PC-3 (cell line): ENCODE measurements at regions not wholly inside any gene's neighbourhood (a gene's known extent, or its start where the extent isn't known, plus 50 kb on each side); places are given as distances from the start of the nearest gene placed in this dataset.

Experiments used
- ATAC-seq: fragments of 200-7000 bp; cut with Tn5 transposase; 2 replicates; pipeline ENCODE4 v1.9.1; 2020; ENCODE audit warnings: mild to moderate bottlenecking, moderate library complexity
- BruUV-seq: library from RNA; stranded (reverse); fragments of 400-500 nt; replicated peaks from 2 replicates; lab custom pipeline; 2021; lab: Mats Ljungman, UMichigan
- CTCF ChIA-PET: fragments of 300-600 bp; sonication (Branson Sonifier 250); formaldehyde crosslinking; loops from one replicate; lab custom pipeline; 2022; ENCODE audit warnings: antibody characterized with exemption; lab: Charles Lee
- POLR2A ChIA-PET: fragments of 300-600 bp; sonication (Branson Sonifier 250); formaldehyde crosslinking; loops from one replicate; lab custom pipeline; 2022; ENCODE audit warnings: antibody characterized with exemption; ENCODE audit not compliant: unreplicated experiment; lab: Charles Lee
- DNase-seq: peaks from one replicate; pipeline ENCODE4 v3.0.0-alpha.2; 2015
- H2AFZ ChIP-seq: fragments of 300-600 bp; sonication (generic); 2 replicates; pipeline ENCODE4 v1.6.0; 2016; ENCODE audit warnings: antibody characterized with exemption, low read length
- H3F3A ChIP-seq: fragments of 300-600 bp; sonication (generic); one replicate; pipeline ENCODE4 v1.6.0; 2017; ENCODE audit warnings: antibody characterized with exemption, low read length, control low read depth, mild to moderate bottlenecking; ENCODE audit not compliant: unreplicated experiment
- H3K27ac ChIP-seq: fragments of 300-600 bp; sonication (generic); 2 replicates; pipeline ENCODE4 v1.5.1; 2016; ENCODE audit warnings: mild to moderate bottlenecking, low read length
- H3K27me3 ChIP-seq: fragments of 300-600 bp; sonication (generic); 2 replicates; pipeline ENCODE4 v1.6.1; 2016; ENCODE audit warnings: low read length, mixed read lengths
- H3K36me3 ChIP-seq: fragments of 300-600 bp; sonication (generic); 2 replicates; pipeline ENCODE4 v1.6.1; 2016; ENCODE audit warnings: low read depth, mixed run types, low read length, mixed read lengths
- H3K4me1 ChIP-seq: fragments of 300-600 bp; sonication (generic); 2 replicates; pipeline ENCODE4 v1.5.1; 2016; ENCODE audit warnings: low read length; ENCODE audit not compliant: insufficient read depth
- H3K4me2 ChIP-seq: fragments of 300-600 bp; sonication (generic); 2 replicates; pipeline ENCODE4 v1.6.0; 2016; ENCODE audit warnings: low read length
- H3K4me3 ChIP-seq: fragments of 300-600 bp; sonication (generic); 2 replicates; pipeline ENCODE4 v1.5.1; 2016; ENCODE audit warnings: mild to moderate bottlenecking, low read length, mixed read lengths
- H3K79me2 ChIP-seq: fragments of 300-600 bp; sonication (generic); 2 replicates; pipeline ENCODE4 v1.6.1; 2017; ENCODE audit warnings: low read length, mixed read lengths
- H3K9ac ChIP-seq: fragments of 300-600 bp; sonication (generic); 2 replicates; pipeline ENCODE4 v1.6.0; 2016; ENCODE audit warnings: mild to moderate bottlenecking, low read length
- H3K9me2 ChIP-seq: fragments of 300-600 bp; sonication (generic); replicated peaks from 2 replicates; pipeline ENCODE4 v1.6.1; 2016; ENCODE audit warnings: mixed run types, low read length, mixed read lengths
- H3K9me3 ChIP-seq: fragments of 300-600 bp; sonication (generic); 2 replicates; pipeline ENCODE4 v1.6.1; 2016; ENCODE audit warnings: low read length, mixed read lengths
- H4K20me1 ChIP-seq: fragments of 300-600 bp; sonication (generic); 2 replicates; pipeline ENCODE4 v1.6.1; 2016; ENCODE audit warnings: low read length, mixed read lengths
- CTCF ChIP-seq: fragments of 300-600 bp; sonication (generic); conservative IDR thresholded peaks from 2 replicates; pipeline ENCODE4 v1.5.1; 2017; ENCODE audit warnings: antibody characterized with exemption, low read depth, mild to moderate bottlenecking, low read length
- EZH2 ChIP-seq: fragments of 300-600 bp; sonication (generic); IDR thresholded peaks from one replicate; pipeline ENCODE4 v1.6.1; 2017; ENCODE audit warnings: antibody characterized with exemption, mild to moderate bottlenecking, low read length; ENCODE audit not compliant: unreplicated experiment
- EZH2phosphoT487 ChIP-seq: fragments of 300-600 bp; sonication (generic); IDR thresholded peaks from 2 replicates; pipeline ENCODE4 v1.6.1; 2018; ENCODE audit warnings: mild to moderate bottlenecking, antibody characterized with exemption, low read length, borderline replicate concordance
- intact Hi-C: fragments of 100-400 bp; cut with micrococcal nuclease; formaldehyde crosslinking; loops from 2 replicates; pipeline ENCODE4 v1.9.0; 2023

GRCh38 chr1:181989261-181989920 lies 72.1 kb downstream of the ZNF648 start:
- peaks cover 32% of the 10 kb centered on the region for H3K27me3 ChIP-seq
- no peaks in the 10 kb centered on the region for H3K4me1 ChIP-seq
- no peak overlapping the region for H3K4me3 ChIP-seq
- H3K9me3 ChIP-seq: no peaks in the 10 kb centered on the region
- CTCF ChIA-PET: no interaction called here
- H3F3A ChIP-seq: no peaks in the 10 kb centered on the region
- H2AFZ ChIP-seq: no peak overlapping the region
- H3K9me2 ChIP-seq: no peaks in the 10 kb centered on the region
- POLR2A ChIA-PET: interaction anchor here (0.5 kb wide), 1 partner anchor 33 kb away, joined by 20 read pairs; no protein-coding TSS in a partner anchor
- intact Hi-C loops: no loop called here
- no peak overlapping the region for H3K27ac ChIP-seq
- H3K79me2 ChIP-seq: no peaks in the 10 kb centered on the region
- TF ChIP-seq EZH2: no peak
- TF ChIP-seq CTCF: no peak
- TF ChIP-seq EZH2phosphoT487: no peak
- no peaks in the 10 kb centered on the region for H4K20me1 ChIP-seq
- ATAC-seq (no peak), DNase-seq (no peak)
- BruUV-seq: no TSS peak
- H3K4me2 ChIP-seq: no peak overlapping the region
- no peak overlapping the region for H3K9ac ChIP-seq
- H3K36me3 ChIP-seq: no peaks in the 10 kb centered on the region

- BruUV-seq: no TSS peak
- no peaks in the 10 kb centered on the region for H3K9me3 ChIP-seq
- H3K36me3 ChIP-seq: no peaks in the 10 kb centered on the region
- H3F3A ChIP-seq: no peaks in the 10 kb centered on the region
- intact Hi-C loops: no loop called here
- no peak overlapping the region for H3K4me3 ChIP-seq
- ChIA-PET CTCF (no interaction called here), POLR2A (no interaction called here)
- TF ChIP-seq EZH2phosphoT487: no peak
- TF ChIP-seq EZH2: no peak
- no peak for TF ChIP-seq CTCF
- H3K4me1 ChIP-seq: no peaks in the 10 kb centered on the region
- DNase-seq (no peak), ATAC-seq (no peak)
- H3K27me3 ChIP-seq: peaks cover 32% of the 10 kb centered on the region
- H3K4me2 ChIP-seq: no peak overlapping the region
- H3K79me2 ChIP-seq: no peaks in the 10 kb centered on the region
- H4K20me1 ChIP-seq: no peaks in the 10 kb centered on the region
- no peak overlapping the region for H2AFZ ChIP-seq
- no peak overlapping the region for H3K9ac ChIP-seq
- no peaks in the 10 kb centered on the region for H3K9me2 ChIP-seq
- H3K27ac ChIP-seq: no peak overlapping the region
Measured at GRCh38 chr1:181987996-181988395, 73.5 kb downstream of the ZNF648 start.

GRCh38 chr1:181987334-181987895 lies 74.1 kb downstream of the ZNF648 start:
- ATAC-seq (no peak), DNase-seq (no peak)
- Histone ChIP-seq H3K4me3 (no peak overlapping the region), H3K9me2 (no peaks in the 10 kb centered on the region), H4K20me1 (no peaks in the 10 kb centered on the region), H3K9ac (no peak overlapping the region), H3K36me3 (no peaks in the 10 kb centered on the region), H3K4me1 (no peaks in the 10 kb centered on the region), H3K79me2 (no peaks in the 10 kb centered on the region), H3K27me3 (peaks cover 32% of the 10 kb centered on the region), H2AFZ (no peak overlapping the region), H3K27ac (no peak overlapping the region), H3K4me2 (no peak overlapping the region), H3F3A (no peaks in the 10 kb centered on the region), H3K9me3 (no peaks in the 10 kb centered on the region)
- ChIA-PET CTCF (no interaction called here), POLR2A (no interaction called here)
- intact Hi-C loops: no loop called here
- BruUV-seq: no TSS peak
- TF ChIP-seq EZH2phosphoT487 (no peak), CTCF (no peak), EZH2 (no peak)
